GM08714 (cell line): ENCODE measurements at regions not wholly inside any gene's neighbourhood (a gene's known extent, or its start where the extent isn't known, plus 50 kb on each side); places are given as distances from the start of the nearest gene placed in this dataset.

ENCODE experiments used
- H3K4me3 ChIP-seq: fragments of 200-500 bp; sonication (Bioruptor generic); 2 replicates; pipeline ENCODE4 v1.5.1; 2014; ENCODE audit warnings: mild to moderate bottlenecking, low read length, inconsistent platforms
- ZNF274 ChIP-seq: IDR thresholded peaks from 2 replicates; pipeline ENCODE4 v1.6.1; 2012; ENCODE audit warnings: mild to moderate bottlenecking, low read depth, low read length

DNA sequence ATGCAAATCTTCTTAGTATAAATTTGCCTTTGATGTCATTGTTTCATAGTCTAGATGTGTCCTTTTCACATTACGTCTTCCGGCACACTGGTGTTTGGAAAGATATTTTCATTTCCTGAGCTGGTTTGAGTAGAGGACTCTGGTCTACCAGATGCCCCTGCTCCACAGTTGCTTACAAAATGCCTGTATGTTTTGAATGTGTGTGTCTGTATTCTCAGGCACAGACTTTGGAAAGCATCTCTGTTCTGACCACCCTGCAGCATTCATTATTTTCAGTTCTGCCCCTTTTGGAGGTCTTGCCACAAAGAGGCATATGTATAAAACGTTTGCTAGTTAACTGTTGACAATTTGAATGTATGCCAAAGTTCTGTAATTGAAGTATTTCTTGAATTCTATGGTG lies 236.0 kb upstream of the GOLIM4 start:
- H3K4me3 ChIP-seq = no peak overlapping the region
- no peak for TF ChIP-seq ZNF274

DNA sequence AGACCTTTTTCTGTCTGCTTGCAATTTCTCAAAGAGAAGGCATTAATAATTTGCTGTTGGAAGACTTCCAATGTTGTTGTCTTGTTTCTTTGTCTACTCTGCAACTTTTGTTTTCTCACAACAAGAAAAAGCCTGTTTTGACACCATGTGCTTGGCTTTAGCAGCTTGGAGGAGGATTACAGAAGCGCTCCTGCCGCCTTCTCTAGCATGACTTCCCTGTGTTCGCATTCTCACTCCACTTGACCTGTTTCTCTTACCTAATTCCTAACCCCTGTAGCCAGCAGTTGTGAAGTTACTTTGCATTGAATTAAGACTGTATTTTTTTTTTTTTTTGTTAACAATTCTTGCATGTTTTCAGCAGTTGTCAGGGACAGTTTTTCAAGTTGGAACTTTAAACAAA lies 235.3 kb upstream of the GOLIM4 start:
- H3K4me3 ChIP-seq = no peak overlapping the region
- TF ChIP-seq ZNF274 = no peak

DNA sequence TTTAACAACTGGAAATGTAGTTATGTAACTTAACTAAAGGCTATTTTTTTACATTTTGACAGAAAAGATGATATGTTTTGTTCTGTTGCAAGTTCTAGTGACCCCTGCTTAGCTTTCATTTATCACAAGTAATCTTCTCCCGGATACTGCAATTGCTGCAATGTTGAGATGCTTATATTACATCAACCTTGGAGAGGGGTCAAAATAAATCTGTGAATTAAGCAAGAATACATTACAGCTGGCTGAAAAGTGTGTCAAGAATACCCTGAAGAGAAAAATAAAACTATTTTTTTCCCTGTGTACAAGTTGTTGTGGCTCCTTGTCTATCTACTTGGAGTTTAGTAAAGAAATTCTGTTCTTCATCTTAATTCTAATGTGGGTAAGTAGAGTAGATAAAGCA lies 232.1 kb upstream of the GOLIM4 start:
- TF ChIP-seq ZNF274 = no peak
- H3K4me3 ChIP-seq = no peak overlapping the region

DNA sequence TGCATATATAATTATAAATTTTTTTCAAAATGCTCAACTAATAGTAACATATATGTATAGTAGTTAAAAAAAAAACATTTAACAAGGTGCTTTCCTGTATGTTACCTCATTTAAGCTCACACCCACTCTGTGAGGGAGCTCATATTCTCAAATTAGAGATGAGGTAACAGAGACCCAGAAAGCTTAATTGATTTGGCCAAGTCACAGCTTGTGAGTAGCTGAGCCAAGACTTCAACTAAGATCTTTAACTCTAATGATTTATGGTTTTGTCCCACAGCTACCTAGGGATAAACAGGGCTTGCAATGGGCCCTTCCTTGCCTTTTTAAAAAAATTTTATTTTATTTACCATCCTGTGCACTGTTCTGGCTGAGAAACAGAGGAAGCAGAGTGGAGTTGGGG lies 230.0 kb upstream of the GOLIM4 start:
- no peak for TF ChIP-seq ZNF274
- no peak overlapping the region for H3K4me3 ChIP-seq

DNA sequence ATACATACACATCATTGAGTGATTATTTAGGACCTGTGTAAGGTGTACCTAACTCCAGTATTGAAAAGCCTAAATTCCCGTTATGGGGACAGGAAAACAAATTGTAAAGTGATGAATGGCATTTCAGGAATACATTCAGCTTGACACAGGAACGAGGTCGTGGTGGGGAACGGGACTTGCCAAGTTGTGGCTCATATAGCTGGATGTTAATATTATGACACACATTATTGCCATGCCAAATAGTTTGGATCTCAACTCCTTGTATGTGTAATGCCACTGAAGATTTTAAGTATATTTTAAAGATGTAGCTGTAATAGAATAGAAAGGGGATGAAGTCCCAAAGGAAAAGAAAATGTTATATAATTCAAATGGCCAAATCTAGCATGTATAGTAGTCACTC lies 227.2 kb upstream of the GOLIM4 start:
- TF ChIP-seq ZNF274 = no peak

DNA sequence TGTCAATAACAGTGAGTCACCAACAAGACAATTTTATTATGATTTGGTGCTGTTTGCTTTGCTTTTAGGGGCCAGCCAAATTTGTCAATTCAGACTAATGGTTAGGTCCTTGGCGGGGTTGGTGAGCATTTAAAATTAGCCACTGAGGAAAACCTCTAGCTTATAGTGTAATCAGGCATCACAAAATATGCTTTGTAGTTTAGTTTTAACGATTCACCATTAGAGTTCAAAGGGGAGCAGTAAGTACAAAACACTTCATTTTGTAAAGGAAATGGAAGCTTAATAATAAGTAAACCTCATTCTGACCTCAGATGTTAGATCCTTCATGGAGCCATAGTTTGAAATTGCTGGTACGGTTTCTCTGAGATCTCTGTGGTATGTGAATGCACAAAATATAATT lies 218.4 kb upstream of the GOLIM4 start:
- TF ChIP-seq ZNF274 = no peak
- no peak overlapping the region for H3K4me3 ChIP-seq

More for the DNA sequence above, 227.2 kb upstream of the GOLIM4 start:
- H3K4me3 ChIP-seq = no peak overlapping the region

DNA sequence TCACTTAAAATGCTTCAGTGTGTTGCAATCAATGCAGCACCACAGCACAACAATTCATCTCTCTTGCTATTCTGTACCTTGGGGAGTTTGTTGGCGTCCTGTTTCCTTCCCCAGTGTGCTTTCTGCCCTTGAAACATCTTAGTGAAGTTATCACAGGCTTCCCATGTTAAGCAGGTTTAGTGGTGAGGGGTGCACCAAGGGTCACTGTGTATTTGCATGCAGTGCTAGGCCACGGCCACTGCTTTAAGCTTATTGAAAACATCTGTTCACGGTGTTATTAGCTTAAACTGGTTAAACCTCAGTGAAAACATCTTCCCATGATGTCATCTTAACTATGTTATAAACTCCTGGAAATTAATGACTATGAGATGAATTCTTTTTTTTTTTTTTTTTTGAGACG lies 217.3 kb upstream of the GOLIM4 start:
- TF ChIP-seq ZNF274 = no peak
- H3K4me3 ChIP-seq = no peak overlapping the region

DNA sequence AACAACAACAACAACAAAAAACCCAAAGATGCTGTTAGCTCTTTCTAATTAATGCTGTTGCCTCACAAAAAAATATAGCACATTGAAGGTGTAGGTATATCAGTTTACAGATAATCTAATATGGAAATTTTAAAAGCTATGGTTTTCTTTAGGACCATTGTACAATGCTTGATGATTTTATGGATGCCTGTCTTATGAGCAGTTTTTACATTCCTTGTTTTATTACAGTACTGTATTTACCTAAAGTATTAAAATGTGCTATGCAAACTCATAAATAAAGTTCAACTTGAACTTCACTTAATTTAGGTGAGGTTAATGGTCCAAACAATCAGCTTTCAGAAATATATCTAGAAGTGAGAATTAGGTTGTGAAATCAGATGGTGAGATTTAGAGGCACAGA lies 212.2 kb upstream of the GOLIM4 start:
- TF ChIP-seq ZNF274 = no peak

DNA sequence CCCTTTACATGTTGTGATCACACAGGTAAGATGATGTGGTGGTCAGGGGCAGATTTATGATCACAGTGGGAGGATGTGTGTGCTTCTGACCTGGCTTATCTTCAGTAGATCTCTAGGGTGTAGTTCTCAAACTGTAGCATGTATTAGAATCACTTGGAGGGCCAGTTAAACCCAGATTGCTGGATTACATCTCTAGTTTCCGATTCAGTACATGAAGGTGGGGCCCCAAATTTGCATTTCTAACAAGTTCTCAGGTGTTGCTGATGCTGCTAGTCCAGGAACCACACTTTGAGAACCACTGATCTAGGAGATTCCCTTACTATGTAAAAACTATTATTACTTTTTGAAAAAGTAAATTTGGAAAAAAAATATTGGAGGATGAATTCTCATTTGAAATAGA lies 199.3 kb upstream of the GOLIM4 start:
- TF ChIP-seq ZNF274 = no peak
- H3K4me3 ChIP-seq = no peak overlapping the region

More for the DNA sequence above, 212.2 kb upstream of the GOLIM4 start:
- no peak overlapping the region for H3K4me3 ChIP-seq

DNA sequence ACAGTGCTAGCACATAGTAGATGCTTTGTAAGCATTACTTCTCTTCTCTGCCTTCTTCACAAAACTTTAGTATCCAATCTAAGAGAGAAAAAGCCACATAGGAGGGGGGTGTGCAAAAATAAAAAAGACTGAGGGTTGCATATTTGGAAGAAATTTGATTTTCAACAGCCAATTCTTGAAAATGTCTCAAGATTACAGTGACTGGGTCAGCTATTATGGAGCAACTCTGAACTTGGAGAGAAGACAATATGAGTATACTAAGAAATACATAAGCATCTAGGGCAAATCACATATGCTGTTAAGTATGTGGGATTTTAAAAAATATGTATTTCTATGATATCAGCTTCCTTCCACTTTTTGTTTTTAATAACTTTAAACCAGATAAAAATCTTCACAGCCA lies 196.6 kb upstream of the GOLIM4 start:
- H3K4me3 ChIP-seq = no peak overlapping the region
- no peak for TF ChIP-seq ZNF274

DNA sequence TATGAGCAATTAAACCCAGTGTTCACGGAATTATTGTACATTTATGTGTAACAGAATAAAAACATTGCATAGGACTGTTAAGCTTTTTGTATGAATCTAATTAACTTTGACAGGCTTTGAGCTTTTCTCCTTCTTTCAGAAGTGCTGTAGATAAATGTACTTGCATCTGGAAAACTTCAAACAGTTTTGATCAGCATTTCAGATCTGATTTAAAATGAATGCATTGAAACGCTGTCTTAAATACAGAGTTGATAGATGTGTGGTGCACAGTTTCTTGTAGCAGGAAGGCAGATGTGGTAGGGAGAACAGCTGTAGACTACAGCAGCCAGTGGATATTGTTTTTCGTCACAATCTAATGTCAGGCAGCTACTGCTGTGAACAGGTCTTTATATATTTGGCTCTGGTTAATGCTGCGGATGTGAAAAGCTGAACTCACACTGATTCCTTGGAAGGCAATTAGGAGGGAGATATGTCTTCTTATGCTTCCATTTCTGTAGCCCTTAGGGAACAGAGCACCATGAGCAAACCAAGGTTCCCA lies 193.8 kb upstream of the GOLIM4 start:
- TF ChIP-seq ZNF274 = no peak
- H3K4me3 ChIP-seq = no peak overlapping the region

DNA sequence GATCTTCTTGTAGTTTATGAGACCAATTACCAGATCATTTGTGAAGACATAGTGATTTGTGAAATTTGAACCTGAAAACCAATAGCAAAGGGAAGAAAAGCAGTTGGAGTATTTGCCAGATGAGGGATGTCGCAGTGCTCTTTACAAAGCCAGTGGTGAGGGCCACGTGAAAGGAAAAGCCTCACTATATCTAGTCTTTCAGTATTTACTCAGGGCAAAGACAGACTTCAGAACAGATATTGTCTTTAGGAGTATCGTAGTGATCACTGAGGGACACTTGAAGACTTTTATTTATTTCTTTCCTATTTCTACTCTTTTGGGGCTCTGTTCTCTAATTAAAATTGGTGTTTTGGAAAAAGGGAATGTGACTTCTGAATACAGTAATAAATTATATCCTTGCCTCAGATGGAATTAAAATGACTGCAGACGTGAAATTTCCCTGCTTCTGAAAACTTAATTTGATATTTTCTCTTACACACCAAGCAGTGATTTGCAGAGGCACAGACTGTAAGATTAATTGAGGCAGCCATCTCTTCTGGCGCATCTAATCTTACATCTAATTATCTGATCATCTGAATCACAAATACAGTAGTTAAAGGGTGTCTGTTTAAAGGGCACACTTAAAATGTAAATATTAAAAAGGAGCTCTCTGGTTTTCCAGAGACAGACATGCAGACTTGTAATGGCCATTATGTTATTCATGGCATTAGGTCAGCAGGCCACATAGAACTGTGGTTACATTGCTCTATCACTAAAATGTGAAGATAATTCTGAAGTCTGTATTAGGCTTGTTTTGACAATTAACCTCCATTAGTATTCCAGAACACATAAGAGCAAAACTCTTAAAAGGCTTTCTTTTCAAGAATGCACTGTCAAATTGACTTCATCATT lies 193.0 kb upstream of the GOLIM4 start:
- no peak overlapping the region for H3K4me3 ChIP-seq
- TF ChIP-seq ZNF274 = no peak

DNA sequence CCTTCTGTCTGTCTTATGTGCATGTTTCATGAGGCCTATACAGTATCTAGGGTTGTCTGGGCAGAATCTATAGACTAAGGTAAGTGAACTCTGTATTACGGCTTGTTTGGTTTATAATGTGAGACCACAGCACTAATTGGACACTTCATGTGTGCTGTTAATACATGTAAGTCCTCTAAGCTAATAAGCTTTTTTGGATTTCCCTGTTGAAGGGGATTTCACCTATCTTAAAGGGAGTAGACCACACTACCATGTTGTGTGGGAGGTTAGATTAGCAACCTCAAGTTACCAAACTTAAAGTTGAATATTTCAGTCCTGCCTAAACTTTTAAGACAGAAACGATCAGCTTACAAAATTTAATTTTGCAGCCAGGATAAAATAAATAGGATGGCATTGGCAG lies 189.8 kb upstream of the GOLIM4 start:
- TF ChIP-seq ZNF274 = no peak
- H3K4me3 ChIP-seq = no peak overlapping the region

DNA sequence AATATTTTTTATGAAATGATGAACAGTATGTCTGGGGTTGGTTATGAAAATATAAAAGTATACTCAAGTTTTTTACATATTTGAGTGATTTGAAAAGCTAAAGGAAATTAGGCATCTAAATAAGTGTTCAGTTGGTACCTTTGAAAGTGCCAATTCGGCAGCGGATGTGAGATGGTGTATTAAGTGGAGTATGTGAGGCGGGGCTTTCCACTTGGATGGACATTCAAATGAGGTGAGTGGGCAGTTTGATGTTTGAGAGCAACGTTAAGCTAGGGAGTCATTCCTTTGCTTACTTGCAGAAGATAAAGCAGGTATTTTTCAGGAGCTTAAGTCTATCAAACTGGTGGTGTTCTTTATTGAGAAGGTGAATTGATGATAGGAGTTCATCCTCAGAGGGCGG lies 189.0 kb upstream of the GOLIM4 start:
- TF ChIP-seq ZNF274 = no peak

DNA sequence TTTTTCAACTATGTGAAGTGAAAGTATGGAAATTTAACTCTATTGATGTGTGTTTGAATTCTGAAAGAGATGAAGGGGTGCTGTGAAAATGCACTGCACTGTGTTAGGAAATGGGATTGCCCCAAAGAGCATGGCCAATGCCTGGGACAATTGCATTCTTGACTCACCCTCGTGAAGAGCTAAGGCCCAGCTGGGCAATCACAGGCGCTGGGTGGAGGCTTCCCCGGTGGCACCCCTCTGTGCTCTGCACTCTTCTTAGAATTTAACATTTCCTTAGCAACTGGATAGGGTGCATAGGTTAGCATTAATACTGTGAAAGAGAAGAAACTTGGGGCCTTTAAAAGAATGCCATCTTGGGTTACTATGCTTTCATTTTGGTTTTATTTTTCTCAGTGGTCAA lies 179.9 kb upstream of the GOLIM4 start:
- no peak for TF ChIP-seq ZNF274
- H3K4me3 ChIP-seq = no peak overlapping the region

More for the DNA sequence above, 189.0 kb upstream of the GOLIM4 start:
- H3K4me3 ChIP-seq = no peak overlapping the region
